WERI-Rb-1 (cell line): ENCODE measurements at regions not wholly inside any gene's neighbourhood (a gene's known extent, or its start where the extent isn't known, plus 50 kb on each side); places are given as distances from the start of the nearest gene placed in this dataset.

Experiments
- DNase-seq: peaks from one replicate; pipeline ENCODE4 v3.0.0-alpha.2; 2020
- H3K27ac ChIP-seq: fragments of 250-450 bp; sonication (Bioruptor Pico); 2 replicates; pipeline ENCODE4 v1.5.1; 2020; ENCODE audit warnings: mild to moderate bottlenecking, moderate library complexity
- H3K27me3 ChIP-seq: fragments of 250-450 bp; sonication (Bioruptor Pico); 2 replicates; pipeline ENCODE4 v1.5.1; 2021; ENCODE audit warnings: mild to moderate bottlenecking, low read depth, moderate library complexity; ENCODE audit not compliant: insufficient read depth, severe bottlenecking
- H3K36me3 ChIP-seq: fragments of 250-450 bp; sonication (Bioruptor Pico); 2 replicates; pipeline ENCODE4 v1.5.1; 2020; ENCODE audit warnings: mild to moderate bottlenecking, moderate library complexity
- H3K4me3 ChIP-seq: 2 replicates; pipeline ENCODE4 v1.5.1; 2011; ENCODE audit warnings: low read depth, mild to moderate bottlenecking, control low read depth, low read length
- H3K9me3 ChIP-seq: fragments of 250-450 bp; sonication (Bioruptor Pico); 2 replicates; pipeline ENCODE4 v1.5.1; 2021; ENCODE audit warnings: mild to moderate bottlenecking, moderate library complexity; ENCODE audit not compliant: severe bottlenecking
- CTCF ChIP-seq: IDR thresholded peaks from 2 replicates; pipeline ENCODE4 v1.5.1; 2011; ENCODE audit warnings: low read depth, mild to moderate bottlenecking, control low read depth, inconsistent platforms, low read length

- no peak overlapping the region for H3K4me3 ChIP-seq
These were observed 586.1 kb downstream of the CENPC start for GRCh38 chr4:66959207-66959606.

GRCh38 chr4:66956852-66957251 lies 588.5 kb downstream of the CENPC start:
- Histone ChIP-seq H3K27ac (no peak overlapping the region), H3K27me3 (no peaks in the 10 kb centered on the region), H3K36me3 (no peaks in the 10 kb centered on the region), H3K4me3 (no peak overlapping the region), H3K9me3 (no peaks in the 10 kb centered on the region)
- no peak for TF ChIP-seq CTCF
- no peak for DNase-seq

More at GRCh38 chr4:66959207-66959606, 586.1 kb downstream of the CENPC start:
- no peak for TF ChIP-seq CTCF
- no peak overlapping the region for H3K27ac ChIP-seq
- no peaks in the 10 kb centered on the region for H3K27me3 ChIP-seq
- DNase-seq = no peak
- H3K36me3 ChIP-seq = no peaks in the 10 kb centered on the region
- H3K9me3 ChIP-seq = no peaks in the 10 kb centered on the region

DNA sequence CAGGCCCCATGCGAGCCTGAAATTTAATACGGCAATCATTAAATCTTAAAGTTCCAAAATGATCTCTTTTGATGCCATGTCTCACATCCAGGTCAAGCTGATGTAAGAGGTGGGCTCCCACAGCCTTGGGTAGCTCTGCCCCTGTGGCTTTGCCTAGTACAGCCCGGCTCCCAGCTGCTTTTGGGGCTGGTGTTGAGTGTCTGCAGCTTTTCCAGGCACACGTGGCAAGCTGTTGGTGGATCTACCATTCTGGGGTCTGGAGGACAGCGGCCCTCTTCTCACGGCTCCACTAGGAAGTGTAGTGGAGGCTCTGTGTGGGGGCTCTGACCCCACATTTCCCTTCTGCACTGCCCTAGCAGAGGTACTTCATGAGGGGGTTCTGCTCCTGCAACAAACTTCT lies 588.9 kb downstream of the CENPC start:
- no peak for TF ChIP-seq CTCF
- H3K9me3 ChIP-seq = no peaks in the 10 kb centered on the region
- H3K27me3 ChIP-seq = no peaks in the 10 kb centered on the region
- H3K4me3 ChIP-seq = no peak overlapping the region
- no peak overlapping the region for H3K27ac ChIP-seq
- no peak for DNase-seq
- H3K36me3 ChIP-seq = no peaks in the 10 kb centered on the region

- Histone ChIP-seq H3K36me3 (no peaks in the 10 kb centered on the region), H3K27ac (no peak overlapping the region), H3K9me3 (no peaks in the 10 kb centered on the region), H3K27me3 (no peaks in the 10 kb centered on the region), H3K4me3 (no peak overlapping the region)
- no peak for TF ChIP-seq CTCF
- no peak for DNase-seq
These were observed 589.5 kb downstream of the CENPC start for GRCh38 chr4:66955784-66956183.

DNA sequence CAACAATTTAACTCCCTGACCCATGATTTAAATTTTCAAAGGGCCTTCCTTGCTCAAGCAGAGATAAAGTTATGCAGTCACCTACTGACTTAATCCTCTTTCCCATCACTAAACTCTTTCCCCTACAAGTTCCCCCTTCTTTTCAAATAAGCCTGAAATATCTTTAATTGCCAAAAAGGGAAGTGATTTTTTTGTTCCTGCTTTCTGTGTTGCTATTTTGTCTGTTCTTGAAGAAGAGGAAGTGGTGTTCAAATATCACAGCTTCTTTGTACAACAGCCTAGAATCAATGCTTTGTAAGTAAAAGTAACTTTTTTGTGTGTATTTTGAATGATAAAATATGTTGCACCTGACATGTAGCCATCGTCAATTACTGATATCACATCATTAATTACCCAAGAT lies 595.9 kb downstream of the CENPC start:
- Histone ChIP-seq H3K27ac (no peak overlapping the region), H3K36me3 (no peaks in the 10 kb centered on the region), H3K9me3 (no peaks in the 10 kb centered on the region), H3K4me3 (no peak overlapping the region), H3K27me3 (no peaks in the 10 kb centered on the region)
- TF ChIP-seq CTCF = no peak
- no peak for DNase-seq

DNA sequence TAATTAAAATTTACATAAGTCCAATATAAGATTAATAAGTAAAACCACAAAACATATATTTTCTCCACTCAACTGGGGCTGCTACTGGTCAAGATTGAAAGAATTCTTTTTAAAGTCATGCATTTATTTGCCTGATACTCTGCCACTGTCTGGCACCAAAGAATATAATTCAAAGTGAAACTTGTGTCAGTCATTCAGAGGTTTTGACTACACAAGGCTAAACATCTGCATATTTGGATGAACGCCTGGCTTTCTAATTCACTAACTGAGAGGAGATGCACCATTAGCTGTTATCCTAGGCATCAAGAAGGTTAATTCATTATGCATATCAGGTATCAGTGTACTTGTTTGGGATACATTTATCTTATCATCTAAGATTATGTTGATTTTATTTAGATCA lies 598.5 kb downstream of the CENPC start:
- no peak for DNase-seq
- no peaks in the 10 kb centered on the region for H3K36me3 ChIP-seq
- no peaks in the 10 kb centered on the region for H3K9me3 ChIP-seq
- no peak overlapping the region for H3K4me3 ChIP-seq
- no peak for TF ChIP-seq CTCF
- no peaks in the 10 kb centered on the region for H3K27me3 ChIP-seq
- H3K27ac ChIP-seq = no peak overlapping the region
